HG03469 (cell line): ENCODE measurements at regions not wholly inside any gene's neighbourhood (a gene's known extent, or its start where the extent isn't known, plus 50 kb on each side); places are given as distances from the start of the nearest gene placed in this dataset.

ENCODE experiments used
- ATAC-seq: cut with Tn5 transposase; IDR thresholded peaks from one replicate; pipeline ENCODE4 v1.9.1; 2021; ENCODE audit warnings: mild to moderate bottlenecking, moderate library complexity, moderate number of reproducible peaks; ENCODE audit not compliant: unreplicated experiment

DNA sequence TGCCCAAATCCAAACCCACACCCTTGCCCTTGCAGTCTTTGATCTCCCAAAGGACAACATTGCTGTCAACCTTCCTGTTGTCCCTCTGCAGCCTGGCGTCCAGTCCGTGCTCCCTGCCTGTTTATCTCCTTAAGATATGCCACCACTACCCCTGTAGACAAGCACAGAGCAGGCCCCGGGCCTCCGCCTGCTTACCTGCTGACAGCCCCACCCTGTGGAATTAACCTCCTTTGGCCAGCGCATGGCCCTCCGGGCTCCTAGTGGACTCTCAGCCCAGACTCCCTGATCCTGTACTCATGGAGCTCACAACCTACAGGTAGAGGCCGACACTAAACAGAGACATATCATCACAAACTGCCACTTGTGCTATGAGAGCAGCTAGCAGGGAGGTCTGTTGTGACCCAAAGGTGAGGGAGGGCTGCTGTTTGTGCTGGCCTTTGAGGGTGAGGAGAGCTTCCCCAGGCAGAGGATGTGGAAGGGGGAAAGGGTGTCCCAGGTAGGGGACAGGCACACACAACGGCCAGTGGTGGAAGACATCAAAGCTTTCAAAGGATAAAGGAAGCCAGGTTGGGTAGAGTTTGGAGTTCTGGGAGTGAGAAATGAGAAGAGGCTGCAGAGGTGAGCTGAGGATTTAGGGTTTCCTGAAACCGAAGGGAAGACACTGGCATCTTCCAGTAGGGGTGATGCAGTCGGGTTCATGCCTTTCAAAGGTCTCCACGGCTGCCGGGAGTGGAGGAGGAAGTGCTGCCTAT lies 174.5 kb upstream of the ZMIZ1 start:
- ATAC-seq = no peak

DNA sequence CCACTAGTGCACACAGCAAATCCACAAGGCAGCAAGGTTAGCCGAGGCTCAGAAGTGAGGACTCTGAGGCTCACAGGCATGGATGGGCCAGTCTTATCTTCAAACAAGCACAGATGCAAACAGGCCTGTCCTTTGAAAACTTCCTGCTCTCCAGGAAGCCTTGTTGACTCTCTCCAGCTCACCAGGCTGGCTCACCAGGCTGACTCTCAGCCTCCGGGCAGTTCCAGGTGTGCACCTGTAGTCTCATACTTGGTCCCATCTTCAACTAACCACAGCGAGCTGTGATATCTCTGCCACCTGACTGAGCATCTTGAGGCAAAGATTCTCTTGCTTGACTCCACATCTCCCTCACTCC lies 173.9 kb upstream of the ZMIZ1 start:
- no peak for ATAC-seq

DNA sequence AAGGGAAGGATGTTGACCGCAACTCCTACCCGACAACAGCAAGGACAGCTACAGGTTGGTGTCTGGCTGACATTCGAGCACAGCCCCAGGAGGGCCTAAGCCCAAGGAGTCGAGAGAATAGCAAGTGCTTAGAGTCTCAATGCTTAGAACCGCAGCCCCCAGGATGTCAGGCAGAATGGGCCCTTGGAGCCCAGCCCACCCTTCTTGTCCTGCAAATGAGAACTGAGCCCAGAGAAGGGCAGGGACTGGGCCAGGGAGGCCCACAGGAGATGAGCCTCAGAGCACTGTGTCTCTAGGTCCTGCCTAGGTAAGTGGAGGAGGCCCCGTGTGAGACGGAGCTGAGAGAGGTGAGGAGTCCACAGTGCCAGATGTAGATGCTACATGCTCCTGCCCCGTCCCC lies 173.3 kb upstream of the ZMIZ1 start:
- ATAC-seq = no peak

DNA sequence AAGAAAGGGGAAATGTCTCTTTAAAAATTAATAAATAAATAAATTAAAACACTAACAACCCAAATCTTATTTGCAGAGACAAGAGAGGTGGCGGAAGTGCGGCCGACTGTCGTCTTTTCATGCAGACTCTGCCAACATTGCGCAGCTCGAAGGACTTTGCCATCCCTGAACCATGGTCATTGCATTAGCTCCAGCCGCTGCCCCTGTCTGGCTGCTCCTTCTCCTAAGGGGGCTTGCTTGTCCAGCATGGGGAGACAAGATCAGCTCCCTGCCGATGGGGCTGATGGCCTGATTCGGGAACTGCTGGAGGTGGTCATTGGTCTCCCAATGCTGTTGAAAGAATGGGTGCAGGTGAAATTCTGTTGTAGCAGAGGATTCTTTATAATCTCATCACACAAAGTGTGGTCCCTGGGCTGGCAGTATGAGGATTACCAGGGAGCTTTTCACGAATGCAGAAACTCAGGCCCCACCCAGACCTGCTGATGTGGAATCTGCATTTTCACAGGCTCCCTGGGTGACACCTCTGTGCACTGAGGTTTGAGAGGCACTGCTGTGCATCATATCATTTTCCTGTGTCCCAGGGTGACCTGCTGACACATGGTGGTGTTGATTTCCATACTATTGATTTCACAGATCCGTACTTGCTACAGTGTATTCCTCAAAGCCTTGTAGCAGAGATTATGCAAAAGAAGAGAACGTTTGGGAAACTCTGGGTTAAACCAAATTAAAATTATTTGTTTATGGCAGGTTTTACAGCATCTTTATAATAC lies 172.4 kb upstream of the ZMIZ1 start:
- no peak for ATAC-seq

DNA sequence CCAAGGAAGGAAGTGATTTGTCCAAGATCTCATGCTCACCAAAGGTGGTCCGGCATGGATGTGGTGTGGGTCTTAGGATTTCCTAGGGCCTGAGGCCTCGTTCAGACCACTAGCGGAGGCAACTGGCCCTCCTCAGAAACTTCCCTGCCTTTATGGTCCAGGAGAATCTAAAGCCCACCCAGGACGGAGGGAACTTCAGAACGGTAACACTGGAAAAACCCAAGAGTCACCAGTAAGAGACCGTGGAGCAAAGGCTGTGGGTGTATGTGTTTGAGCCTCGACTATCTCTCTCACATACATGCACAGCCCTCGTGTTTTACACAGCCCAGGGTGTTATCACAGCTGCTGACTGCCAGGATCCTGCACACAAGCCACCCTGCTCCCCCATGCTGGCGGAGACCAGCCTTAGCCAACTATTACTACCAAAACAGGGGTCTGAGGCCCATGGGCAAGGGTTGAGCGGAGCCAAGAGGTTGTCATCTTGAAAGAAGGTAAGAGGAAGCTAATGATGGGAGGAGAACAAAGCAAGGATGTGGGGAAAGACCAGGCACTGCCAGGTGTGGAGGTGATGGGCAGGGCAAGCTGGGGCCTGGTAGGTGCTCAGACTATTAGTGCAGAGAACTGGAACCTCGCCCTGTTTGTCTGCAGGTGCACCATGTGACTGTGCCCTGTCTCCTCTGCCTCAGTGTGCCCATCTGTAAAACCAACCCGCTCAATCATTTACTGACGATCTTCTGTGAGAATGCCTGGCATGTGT lies 170.2 kb upstream of the ZMIZ1 start:
- ATAC-seq = no peak

DNA sequence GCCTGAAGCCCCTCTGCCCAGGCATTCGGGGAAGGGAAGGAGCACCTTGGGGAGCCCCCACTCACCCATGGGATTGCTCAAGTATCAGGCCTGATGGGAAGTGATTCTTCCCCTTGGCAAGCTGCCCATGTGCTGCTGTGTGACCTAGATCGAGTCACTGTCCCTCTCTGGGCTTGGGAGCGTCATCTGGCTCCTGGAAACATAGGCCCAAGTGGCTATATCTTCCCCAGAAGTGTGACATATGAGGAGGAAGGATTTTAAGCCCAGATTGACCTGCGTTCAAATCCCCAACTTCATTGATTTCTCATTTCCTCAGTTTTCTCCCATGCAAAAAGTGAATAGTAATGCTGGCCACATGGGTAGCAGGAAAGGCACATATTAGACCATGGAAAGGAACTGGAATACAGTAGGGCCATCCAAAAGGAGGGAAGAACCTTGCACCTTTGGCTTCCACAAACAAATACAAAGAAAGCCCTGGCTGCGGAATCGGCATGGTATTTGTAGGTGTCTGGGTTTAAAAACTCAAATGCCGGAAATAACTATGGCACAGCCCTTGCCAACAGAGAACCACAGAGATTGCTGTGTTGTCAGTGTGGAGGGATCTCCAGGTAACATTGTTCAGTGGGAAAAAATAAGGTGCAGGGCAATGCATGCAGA lies 169.5 kb upstream of the ZMIZ1 start:
- ATAC-seq = no peak

DNA sequence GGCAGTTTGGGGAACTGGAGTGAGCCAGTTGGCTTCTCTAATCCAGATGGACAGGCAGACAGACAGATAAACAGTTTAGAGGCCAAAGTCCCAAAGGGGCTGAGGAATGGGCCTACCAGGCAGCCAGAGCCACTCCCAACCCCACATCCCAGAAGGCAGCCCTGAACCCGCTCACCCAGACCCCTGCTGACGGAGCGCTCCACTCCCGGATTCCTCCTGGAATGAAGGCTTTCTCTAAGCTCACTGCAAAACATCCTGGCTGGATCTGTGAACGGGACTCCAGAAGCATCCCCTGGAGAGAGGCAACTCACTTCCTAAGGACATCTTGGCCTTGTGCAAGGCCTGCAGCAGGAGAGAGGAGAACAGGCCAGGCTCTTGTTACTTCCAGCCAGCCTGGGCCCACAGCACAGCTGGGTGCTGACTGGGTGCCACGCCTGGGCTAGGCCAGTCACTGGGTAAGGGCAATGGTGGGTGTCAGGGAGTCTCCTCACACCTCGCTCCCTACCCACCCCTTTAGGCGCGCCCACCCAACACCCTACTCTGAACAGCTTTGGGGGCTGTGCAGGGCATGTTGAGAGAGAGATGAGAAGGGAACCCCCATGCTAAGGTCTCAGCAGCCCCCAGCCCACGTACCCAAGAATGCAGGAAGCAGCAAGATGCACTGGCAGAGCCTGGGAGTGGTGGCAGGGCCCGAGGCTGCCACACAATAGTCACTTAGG lies 168.6 kb upstream of the ZMIZ1 start:
- ATAC-seq = no peak

DNA sequence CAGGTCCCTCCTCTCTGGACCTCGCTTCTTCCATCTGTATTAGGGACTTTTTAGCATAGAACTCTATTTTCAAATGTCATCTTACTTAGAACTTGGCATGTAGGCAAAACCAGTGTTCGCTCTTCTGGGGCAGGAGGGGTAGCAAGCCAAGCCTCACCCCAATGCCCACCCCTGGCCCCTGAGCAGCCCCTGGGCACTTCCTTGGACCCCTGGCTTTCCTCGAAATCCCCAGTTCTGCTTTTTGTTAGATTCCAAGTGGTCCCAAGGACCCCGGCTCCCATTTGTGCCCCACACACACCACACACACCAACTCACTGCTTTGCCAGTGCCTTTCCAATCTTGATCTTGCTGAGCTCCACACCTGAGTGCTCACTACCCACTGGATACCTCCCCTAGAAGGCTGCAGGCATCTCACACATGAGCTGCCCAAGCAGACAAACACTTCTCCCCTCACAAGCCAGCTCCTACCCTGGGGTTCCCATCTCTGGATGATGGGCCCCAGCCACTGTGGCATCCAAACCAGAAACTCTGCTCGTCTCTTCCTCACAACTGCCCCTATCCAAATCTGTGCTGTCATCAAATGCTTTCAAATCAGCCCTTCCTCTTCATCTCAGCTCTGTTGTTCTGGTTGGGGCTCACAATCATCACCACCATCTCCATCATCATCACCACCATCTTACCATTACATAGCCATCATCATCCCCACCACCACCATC lies 167.9 kb upstream of the ZMIZ1 start:
- no peak for ATAC-seq

DNA sequence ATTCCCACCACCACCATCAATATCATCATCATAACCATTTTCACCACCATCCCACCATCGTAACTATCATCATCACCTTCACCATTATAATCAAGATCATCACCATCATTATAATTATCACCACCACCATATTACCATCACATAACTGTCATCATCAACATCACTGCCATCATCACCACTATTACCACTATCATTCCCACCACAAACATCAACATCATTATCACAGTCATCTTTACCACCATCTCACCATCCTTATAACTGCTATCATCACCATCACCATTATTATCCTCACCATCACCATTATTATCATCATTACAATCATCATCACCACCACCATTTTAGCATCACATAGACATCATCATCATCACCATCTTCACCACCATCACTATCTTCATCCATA lies 167.1 kb upstream of the ZMIZ1 start:
- no peak for ATAC-seq

DNA sequence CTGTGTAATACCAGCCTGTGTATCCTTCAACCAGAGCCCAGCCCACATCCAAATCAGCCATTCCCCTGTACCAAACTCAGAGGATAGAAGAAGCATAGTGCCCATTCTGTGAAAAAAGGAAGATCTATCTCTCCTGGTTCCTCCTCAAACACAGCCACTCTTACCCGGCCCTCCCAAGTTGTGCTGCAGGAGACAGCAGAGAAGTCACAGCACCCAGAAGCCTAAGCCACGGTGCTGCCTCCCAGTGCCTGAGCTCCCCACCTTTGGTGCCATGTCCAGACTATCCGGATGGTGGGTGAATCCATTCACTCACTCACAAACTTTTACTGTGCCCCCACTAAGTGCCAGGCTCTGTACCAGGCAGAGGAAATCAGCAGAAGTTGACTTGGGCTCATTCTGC lies 166.0 kb upstream of the ZMIZ1 start:
- no peak for ATAC-seq

DNA sequence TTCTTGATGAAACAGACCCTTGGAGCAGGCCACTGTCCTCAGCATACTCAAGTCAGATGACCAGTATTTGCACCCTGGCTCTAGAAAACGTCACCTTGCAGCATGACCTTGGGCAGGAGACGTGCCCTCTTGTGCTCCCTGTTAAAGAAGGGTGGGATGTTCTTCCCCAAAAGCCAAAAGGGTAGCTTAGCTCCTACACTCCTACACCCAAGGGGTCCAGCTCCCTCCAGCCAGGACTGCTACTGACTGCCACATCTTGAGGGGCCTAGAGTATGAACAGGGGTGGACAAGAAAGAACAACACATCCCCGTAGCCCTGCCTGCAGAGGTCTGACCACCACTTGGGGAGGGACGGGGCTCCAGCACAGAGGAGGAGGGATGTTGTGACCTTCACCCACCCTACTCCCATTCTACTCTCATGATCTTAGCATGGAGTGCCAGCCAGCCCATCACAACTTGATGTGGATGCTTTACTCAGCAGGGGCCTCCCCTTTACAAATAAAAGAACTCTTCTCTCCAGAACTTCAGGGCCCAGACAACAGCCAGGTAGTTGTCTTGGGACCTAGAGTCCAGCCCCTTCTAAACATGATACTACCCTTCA lies 165.3 kb upstream of the ZMIZ1 start:
- ATAC-seq = no peak

DNA sequence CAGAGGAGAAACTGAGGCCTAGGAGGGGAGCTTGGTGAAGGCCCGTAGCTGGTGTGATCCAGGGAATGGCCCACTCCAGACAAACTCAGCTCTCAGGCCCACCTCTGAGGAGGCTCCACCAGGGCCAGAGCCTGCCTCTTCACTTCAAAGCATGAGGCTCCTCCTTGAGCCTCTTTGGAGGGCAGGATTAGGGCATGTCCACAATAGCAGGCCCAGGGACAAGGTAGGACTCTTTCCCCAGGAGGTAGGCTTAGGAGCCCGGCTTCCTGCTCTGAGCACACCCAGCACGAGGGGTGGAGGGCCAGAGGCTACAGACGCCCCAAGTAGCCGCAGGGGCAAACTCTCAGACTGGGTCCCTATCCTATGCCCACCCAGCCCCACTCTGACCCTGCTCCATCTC lies 164.6 kb upstream of the ZMIZ1 start:
- ATAC-seq = no peak

DNA sequence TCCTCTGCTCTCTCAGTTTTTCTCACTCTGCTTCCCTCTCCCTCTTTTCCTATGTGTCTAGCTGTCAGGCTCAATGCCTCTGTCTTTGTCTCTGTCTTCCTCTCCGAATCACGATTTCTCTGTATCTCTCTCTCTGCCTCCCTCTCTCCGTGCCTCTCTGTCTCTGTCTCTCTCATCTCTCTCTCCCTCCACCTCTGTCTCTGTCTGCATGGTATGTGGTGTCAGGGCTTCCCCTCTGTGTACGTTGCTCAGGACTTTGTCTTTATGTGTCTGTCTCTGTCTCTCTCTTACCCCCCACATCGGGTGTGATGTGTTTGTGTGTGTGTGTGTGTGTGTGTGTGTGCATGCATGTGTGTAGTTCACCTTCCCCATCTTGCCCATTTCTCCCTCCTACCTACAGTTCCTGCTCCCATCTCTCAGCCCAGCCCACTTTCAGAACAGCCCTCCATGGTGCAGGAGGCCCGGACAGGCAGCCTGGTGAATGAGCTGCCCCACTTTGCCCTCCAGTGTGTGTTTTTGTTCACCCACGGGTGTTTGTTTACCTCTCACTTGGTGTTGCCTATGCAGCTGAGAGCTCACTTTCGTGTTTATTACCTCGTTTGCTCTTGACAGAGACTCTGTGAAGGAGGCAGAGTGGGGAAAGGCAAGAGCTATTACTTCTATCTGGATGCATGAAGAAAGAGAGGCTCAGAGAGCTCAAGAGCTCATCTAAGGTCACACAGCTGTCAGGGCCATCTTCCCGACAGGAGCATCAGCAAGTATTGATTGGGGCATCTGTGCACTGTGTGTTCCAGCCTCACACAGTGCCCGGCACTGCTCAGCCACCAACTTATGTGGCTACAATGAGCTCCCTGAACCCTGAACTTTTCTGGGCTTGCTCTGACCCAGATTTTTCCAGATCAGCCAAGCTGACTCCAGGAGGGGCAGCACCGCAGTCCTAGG lies 163.5 kb upstream of the ZMIZ1 start:
- ATAC-seq = no peak

DNA sequence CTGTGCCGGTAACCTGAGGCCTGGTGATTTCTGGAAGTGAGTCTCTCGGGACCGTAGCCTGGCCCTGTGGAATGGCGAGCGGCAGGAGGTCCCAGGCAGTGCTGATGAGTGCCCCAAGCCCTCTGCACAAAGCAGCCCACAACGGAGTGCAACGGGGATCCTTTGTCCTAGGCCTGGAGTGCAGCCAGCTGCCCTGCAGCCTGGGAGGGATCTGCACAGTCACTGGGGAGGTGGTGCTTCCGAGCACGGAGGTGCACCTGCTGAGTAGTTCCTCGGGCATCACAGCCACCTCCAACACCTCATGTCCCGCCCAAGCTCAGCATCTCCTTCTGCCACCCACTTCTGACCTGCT lies 162.8 kb upstream of the ZMIZ1 start:
- no peak for ATAC-seq

DNA sequence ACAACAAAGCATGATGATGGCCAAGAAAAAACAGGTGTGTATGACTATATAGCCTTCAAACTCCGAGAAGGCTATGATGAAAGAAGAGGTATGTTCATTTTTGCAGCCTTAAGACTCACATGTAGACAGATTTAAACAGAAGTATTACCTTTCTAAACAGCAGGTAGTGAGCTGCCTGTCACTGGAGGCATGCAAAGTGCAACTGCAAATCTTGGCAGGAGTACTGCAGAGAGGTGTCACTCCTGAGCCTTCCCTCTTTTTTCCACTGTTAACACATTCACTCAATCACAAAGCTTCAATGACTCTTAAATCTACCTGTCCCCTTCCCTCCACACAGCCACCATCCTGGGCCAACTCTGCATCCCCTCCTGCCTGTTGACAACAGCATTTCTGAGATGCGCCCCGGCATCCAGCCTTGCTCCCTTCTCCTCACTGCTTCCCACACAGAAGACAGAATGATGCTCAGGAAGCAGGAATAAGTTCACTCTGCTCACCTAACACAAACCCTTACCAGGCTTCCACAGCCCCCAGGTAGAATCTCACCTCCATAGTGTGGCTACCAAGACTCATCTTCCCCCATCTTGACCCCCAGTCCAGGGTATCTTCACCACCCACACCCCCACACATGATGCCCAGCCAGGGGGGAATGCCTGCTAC lies 161.9 kb upstream of the ZMIZ1 start:
- ATAC-seq = no peak

DNA sequence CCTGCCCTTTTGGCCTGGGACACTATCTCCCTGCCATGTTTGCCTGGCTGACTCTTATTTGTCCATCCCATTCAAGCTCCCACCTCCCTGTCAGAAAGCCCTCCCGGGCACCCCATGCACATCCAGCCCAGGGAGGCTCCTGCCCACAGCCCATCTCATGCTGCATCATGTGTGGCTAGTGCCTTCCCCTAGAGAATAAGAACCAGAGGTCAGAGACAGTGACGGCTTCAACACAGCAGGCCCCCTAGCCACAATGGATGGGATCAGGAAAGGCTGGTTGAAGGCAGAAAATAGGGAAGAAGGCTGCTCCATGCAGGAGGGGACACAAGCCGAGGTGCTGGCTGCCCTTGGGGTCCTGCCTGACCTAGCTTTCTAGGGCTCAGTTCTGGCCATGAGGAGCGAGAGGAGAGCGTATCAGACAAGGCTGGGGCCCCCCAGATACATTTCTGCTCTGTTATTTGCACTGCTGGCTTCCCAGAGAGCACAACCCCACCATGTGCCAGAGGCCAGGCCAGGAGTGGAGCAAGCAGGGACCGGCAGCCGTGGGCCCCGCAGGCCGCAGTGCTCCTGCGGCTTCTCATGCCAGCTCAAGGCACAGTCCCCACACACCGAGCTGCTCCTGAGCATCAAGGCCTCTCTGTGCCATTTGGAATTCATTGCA lies 161.1 kb upstream of the ZMIZ1 start:
- no peak for ATAC-seq

DNA sequence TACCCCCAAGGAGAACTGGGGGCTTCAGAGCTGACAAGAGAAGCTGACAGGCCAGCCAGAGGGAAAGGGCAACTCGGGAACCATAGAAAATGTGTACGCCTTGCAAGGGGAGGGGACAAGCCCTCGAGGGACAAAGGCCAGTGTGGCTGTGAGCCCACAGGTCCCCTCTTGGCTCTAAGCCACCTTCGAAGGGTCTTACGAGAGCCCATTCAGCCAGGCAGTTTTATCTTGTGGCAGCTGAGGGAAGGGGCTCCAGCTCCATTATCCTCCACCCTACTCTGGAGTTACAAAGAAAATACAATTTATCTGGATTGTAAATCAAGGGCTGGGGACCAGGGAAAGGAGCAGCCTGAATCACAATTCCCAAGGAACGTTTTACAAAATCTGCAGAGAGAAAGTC lies 159.5 kb upstream of the ZMIZ1 start:
- ATAC-seq = no peak

DNA sequence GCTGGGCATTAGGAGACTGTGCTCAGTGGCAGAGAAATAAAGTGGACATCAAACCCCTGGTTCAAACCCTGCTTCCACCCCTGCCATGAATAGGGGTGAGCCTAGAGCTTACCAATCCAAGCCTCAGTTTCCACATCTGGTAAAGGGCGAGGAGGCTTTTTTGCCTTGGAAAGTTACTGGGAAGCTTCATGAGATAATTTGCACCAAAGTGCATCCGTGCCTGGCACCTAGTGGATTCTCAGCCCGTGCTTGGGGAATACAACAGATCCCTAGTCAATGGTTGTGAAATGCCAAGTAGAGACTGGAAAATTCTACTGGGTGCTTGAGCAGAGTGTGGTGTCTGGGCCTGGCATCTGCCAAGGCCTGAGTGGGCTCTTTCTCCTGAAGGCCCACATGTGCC lies 158.7 kb upstream of the ZMIZ1 start:
- no peak for ATAC-seq
